ENCODE measurements at regions not wholly inside any gene's neighbourhood (a gene's known extent, or its start where the extent isn't known, plus 50 kb on each side); places are given as distances from the start of the nearest gene placed in this dataset.

- Histone ChIP-seq H3K4me3 (no peak overlapping the region), H3K27ac (no peak overlapping the region), H3K36me3 (no peaks in the 10 kb centered on the region), H3K4me1 (replicated peaks) (no peaks in the 10 kb centered on the region), H3K9me3 (no peaks in the 10 kb centered on the region), H3K27me3 (replicated peaks; ENCODE audit: insufficient read depth) (no peaks in the 10 kb centered on the region)
- DNase-seq (ENCODE audit: low spot score): no peak
- TF ChIP-seq POLR2AphosphoS5 (IDR thresholded peaks at IDR 0.05) (no peak), CTCF (IDR thresholded peaks at IDR 0.05) (no peak), POLR2A (IDR thresholded peaks at IDR 0.05) (no peak)
- intact Hi-C loops (cut with DNase I): no loop called here
- 65% methylated on average over 2 of the region's 2 CpGs for WGBS
Measured at GRCh38 chr12:108040947-108041346, 88.1 kb upstream of the WSCD2 start.

GRCh38 chr12:108043286-108043685 is 85.8 kb upstream of the WSCD2 start:
- H3K27ac ChIP-seq: no peak overlapping the region
- no peaks in the 10 kb centered on the region for H3K9me3 ChIP-seq
- DNase-seq (ENCODE audit: low spot score): no peak
- no peak for TF ChIP-seq CTCF (IDR thresholded peaks at IDR 0.05)
- no peak for TF ChIP-seq POLR2AphosphoS5 (IDR thresholded peaks at IDR 0.05)
- no peak for TF ChIP-seq POLR2A (IDR thresholded peaks at IDR 0.05)
- intact Hi-C loops (cut with DNase I): no loop called here
- H3K27me3 ChIP-seq (replicated peaks; ENCODE audit: insufficient read depth): no peaks in the 10 kb centered on the region
- H3K36me3 ChIP-seq: no peaks in the 10 kb centered on the region
- no peak overlapping the region for H3K4me3 ChIP-seq
- 19% methylated on average over 3 of the region's 3 CpGs for WGBS
- no peaks in the 10 kb centered on the region for H3K4me1 ChIP-seq (replicated peaks)

- H3K4me1 ChIP-seq (replicated peaks): no peaks in the 10 kb centered on the region
- H3K9me3 ChIP-seq: no peaks in the 10 kb centered on the region
- no peaks in the 10 kb centered on the region for H3K36me3 ChIP-seq
- DNase-seq (ENCODE audit: low spot score): no peak
- TF ChIP-seq POLR2AphosphoS5 (IDR thresholded peaks at IDR 0.05) (no peak), CTCF (IDR thresholded peaks at IDR 0.05) (no peak), POLR2A (IDR thresholded peaks at IDR 0.05) (no peak)
- intact Hi-C loops (cut with DNase I): no loop called here
- H3K4me3 ChIP-seq: no peak overlapping the region
- H3K27ac ChIP-seq: no peak overlapping the region
- 61% methylated on average over 7 of the region's 7 CpGs for WGBS
- no peaks in the 10 kb centered on the region for H3K27me3 ChIP-seq (replicated peaks; ENCODE audit: insufficient read depth)
Measured at GRCh38 chr12:108043750-108044533, 85.1 kb upstream of the WSCD2 start.

GRCh38 chr12:108046135-108046534 is 83.0 kb upstream of the WSCD2 start:
- Histone ChIP-seq H3K36me3 (no peaks in the 10 kb centered on the region), H3K27ac (no peak overlapping the region), H3K4me1 (replicated peaks) (no peaks in the 10 kb centered on the region), H3K27me3 (replicated peaks; ENCODE audit: insufficient read depth) (no peaks in the 10 kb centered on the region), H3K4me3 (no peak overlapping the region), H3K9me3 (no peaks in the 10 kb centered on the region)
- DNase-seq (ENCODE audit: low spot score): no peak
- no peak for TF ChIP-seq POLR2AphosphoS5 (IDR thresholded peaks at IDR 0.05)
- TF ChIP-seq POLR2A (IDR thresholded peaks at IDR 0.05): no peak
- TF ChIP-seq CTCF (IDR thresholded peaks at IDR 0.05): no peak
- intact Hi-C loops (cut with DNase I): no loop called here
- WGBS: 92% methylated on average over 10 of the region's 10 CpGs

- H3K9me3 ChIP-seq: no peaks in the 10 kb centered on the region
- no peaks in the 10 kb centered on the region for H3K4me1 ChIP-seq (replicated peaks)
- no peak overlapping the region for H3K27ac ChIP-seq
- TF ChIP-seq POLR2AphosphoS5 (IDR thresholded peaks at IDR 0.05) (no peak), POLR2A (IDR thresholded peaks at IDR 0.05) (no peak), CTCF (IDR thresholded peaks at IDR 0.05) (no peak)
- DNase-seq (ENCODE audit: low spot score): no peak
- 52% methylated on average over 12 of the region's 12 CpGs for WGBS
- intact Hi-C loops (cut with DNase I): no loop called here
- H3K36me3 ChIP-seq: no peaks in the 10 kb centered on the region
- no peak overlapping the region for H3K4me3 ChIP-seq
- no peaks in the 10 kb centered on the region for H3K27me3 ChIP-seq (replicated peaks; ENCODE audit: insufficient read depth)
Measured at GRCh38 chr12:108046650-108047049, 82.4 kb upstream of the WSCD2 start.
